GM12892 (cell line): ENCODE measurements at regions not wholly inside any gene's neighbourhood (a gene's known extent, or its start where the extent isn't known, plus 50 kb on each side); places are given as distances from the start of the nearest gene placed in this dataset.

Source experiments
- DNase-seq: peaks from one replicate; pipeline ENCODE4 v3.0.0; 2011; ENCODE audit not compliant: insufficient read length
- FAIRE-seq: peaks from 2 replicates; lab custom pipeline; 2011; peaks lifted over from hg19 to GRCh38; lab: Jason Lieb, UNC
- POLR2A ChIP-seq: IDR thresholded peaks from 2 replicates; pipeline ENCODE4 v1.6.1; 2011; ENCODE audit warnings: low read depth, low read length, control low read depth
- POLR2AphosphoS5 ChIP-seq: IDR thresholded peaks from 2 replicates; pipeline ENCODE4 v1.6.1; 2011; ENCODE audit warnings: low read depth, low read length, control low read depth
- TAF1 ChIP-seq: IDR thresholded peaks from 2 replicates; pipeline ENCODE4 v1.6.1; 2011; ENCODE audit warnings: low read depth, mild to moderate bottlenecking, control low read depth, low read length, borderline replicate concordance

DNA sequence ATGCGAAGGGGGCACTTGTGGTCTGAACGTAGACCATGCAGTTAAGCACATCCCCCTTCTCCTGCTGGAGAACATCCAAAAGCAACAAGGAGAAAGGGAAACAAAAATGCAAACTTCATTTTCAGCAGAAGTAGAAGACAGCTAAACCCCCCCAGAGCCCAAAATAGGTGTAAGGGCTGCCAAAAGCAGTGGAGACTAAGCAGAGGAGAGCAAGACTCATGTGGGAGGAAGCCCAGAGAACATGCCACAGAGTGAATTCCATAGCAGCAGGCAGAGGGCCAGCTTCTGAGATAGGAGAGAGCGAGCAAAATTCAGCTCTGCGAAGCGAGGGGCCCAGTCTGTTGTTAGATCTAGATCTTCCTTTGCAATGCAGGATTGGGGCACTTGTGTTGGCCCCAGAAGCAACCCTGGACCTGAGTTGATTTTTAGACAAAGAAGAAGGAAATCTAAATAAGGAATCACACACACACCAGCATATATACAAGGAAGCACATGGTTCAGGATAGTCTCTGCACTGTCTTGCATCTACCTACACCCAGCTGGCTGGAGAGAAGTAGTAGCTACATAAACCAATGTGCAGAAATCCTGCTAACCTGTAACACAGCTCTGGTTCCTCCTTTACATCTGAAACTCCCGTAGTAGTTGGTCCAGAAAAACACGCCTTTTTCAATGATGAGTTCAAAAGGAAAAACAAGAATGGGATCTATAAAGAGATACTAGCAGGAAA is 199.6 kb downstream of the SPRY2 start:
- DNase-seq (no peak), FAIRE-seq (no peak)
- TF ChIP-seq POLR2A (no peak), TAF1 (no peak), POLR2AphosphoS5 (no peak)

DNA sequence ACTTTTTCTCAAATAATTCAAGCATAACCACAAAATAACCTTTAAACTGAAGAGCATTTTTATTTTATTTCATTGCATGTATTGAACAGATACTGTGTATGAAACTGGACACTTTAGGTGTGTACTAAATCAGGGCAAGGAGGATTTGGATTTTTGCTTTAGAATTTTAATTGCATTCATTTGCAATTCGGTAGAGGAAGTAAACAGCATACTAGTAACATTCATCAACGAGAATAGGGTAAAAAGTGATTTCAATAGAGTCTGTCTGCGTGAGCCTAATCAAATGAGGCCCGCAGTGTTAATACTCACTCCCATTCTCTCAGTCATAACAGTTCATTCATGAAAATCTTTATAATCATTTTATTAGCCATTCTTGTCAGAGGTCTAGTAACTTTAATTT is 200.2 kb downstream of the SPRY2 start:
- TF ChIP-seq POLR2AphosphoS5 (no peak), POLR2A (no peak), TAF1 (no peak)
- no peak for FAIRE-seq

DNA sequence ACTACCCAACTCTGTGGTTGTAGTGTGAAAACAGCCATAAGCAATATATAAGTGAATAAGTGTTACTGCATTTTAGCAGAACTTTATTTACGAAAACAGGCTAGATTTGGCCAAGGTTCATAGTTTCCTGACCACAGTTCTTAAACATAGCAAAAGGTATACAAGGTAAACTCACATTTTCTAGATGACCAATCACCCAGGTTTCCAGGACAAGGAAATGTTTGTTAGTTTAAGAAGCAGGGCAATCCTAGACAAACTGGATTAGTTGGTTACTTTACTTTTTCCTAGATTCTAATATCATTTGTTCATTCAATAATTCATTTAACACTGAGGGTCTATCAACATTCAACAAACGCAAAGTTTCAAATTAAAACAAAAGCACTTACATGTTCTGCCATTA is 201.7 kb downstream of the SPRY2 start:
- DNase-seq (no peak), FAIRE-seq (no peak)
- TF ChIP-seq POLR2A (no peak), POLR2AphosphoS5 (no peak), TAF1 (no peak)

More for the DNA sequence above, 200.2 kb downstream of the SPRY2 start:
- DNase-seq, result no peak

- FAIRE-seq, result no peak
- DNase-seq, result no peak
- TF ChIP-seq POLR2A (no peak), POLR2AphosphoS5 (no peak), TAF1 (no peak)
These were observed 202.9 kb downstream of the SPRY2 start for GRCh38 chr13:80137994-80138393.

DNA sequence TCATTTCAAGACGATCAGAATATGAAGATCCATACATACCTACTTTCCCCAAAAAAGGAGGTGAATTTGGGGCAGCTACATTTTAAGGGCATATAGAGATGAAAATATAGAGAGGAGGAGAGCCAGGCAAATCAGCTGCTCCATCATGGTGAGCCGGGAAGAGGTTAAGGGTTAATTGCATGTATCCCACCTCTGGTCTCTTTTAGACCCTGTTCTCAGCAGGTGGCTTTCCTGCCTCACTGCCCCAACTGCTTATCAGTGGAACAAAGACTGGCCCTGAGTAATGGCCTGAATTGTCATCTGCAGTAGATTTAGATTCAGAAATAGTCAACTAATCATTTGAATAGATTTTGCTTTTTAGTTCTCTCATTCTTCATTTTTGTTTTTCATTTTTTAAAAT is 206.6 kb downstream of the SPRY2 start:
- TF ChIP-seq TAF1 (no peak), POLR2A (no peak), POLR2AphosphoS5 (no peak)
- FAIRE-seq, result no peak
- DNase-seq, result no peak

GRCh38 chr13:80133631-80134261 is 207.2 kb downstream of the SPRY2 start:
- no peak for TF ChIP-seq TAF1
- no peak for TF ChIP-seq POLR2A
- no peak for TF ChIP-seq POLR2AphosphoS5
- DNase-seq (no peak), FAIRE-seq (no peak)

- DNase-seq, result no peak
- no peak for TF ChIP-seq POLR2AphosphoS5
- no peak for FAIRE-seq
These were observed 208.0 kb downstream of the SPRY2 start for GRCh38 chr13:80132741-80133601.

- TF ChIP-seq POLR2A (no peak), TAF1 (no peak), POLR2AphosphoS5 (no peak)
- DNase-seq (no peak), FAIRE-seq (no peak)
These were observed 209.7 kb downstream of the SPRY2 start for GRCh38 chr13:80131204-80131603.

DNA sequence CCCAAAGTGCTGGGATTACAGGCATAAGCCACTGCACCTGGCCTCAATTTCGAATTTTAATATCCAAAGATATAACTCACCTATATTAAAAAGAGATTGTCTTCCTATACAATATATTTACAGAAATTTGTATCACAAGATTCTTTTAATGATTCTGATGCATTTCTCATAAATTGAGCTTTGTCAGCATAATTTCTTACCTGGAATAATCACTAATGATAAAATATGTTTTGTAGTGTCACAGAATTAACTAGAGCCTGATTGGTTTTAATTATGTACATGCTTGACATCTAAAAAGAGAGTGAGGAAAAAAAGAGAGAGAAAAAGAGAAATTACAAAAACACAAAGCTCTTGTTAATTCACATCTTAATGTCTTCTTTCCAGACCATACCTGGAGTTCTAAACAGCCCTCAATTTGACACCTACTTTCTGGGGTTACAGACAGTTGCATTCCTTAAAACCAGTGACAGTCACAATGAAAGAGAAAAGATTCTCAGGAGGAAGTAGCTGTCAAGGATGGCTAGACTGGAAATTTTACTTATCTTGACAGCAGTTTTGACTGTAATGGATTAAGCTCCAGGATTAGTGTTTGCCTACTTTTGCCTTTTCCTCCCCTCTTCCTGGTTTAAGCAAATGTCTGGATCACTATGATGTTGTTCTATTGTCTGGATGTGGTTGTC is 214.4 kb downstream of the SPRY2 start:
- TF ChIP-seq TAF1 (no peak), POLR2AphosphoS5 (no peak), POLR2A (no peak)
- DNase-seq (no peak), FAIRE-seq (no peak)

DNA sequence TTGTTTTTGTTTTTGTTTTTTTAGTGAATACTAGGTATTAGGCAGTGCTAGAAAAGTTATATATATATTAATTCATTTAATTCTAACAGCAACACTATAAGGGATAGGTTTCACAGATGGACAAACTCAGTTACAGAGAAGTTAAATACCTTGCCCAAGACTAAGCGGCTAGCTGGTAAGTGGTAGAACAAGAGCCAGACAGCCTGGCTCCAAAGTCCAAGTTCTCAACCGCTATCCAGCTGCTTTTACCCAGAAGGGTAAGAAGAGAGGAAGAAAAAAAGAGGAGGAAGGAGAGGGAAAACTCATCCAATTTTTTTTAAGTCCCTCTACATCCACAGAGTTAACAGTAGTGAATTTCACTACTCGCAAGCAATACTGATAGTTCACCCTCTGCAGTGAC is 217.0 kb downstream of the SPRY2 start:
- TF ChIP-seq POLR2AphosphoS5, result no peak
- TF ChIP-seq TAF1, result no peak
- TF ChIP-seq POLR2A, result no peak
- no peak for FAIRE-seq
- no peak for DNase-seq

DNA sequence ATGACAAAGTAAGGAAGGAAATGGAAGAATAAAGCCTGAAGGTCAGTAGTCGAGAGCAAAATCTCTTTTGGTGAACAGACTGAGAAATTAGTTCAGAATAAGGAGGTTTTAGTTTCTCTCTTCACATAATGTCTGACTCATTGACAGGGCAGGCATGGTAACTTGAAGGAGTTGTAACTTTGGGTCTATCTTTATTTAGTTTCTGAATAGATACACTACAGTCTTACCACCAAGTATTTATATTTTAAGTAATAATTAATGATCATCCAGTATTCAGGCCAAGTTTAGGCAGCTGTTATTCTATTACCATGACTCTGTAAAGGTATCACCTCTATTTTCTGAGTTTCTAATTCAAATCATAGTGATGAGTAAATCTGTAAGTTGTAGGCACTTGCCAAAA is 219.9 kb downstream of the SPRY2 start:
- FAIRE-seq (no peak), DNase-seq (no peak)
- TF ChIP-seq TAF1 (no peak), POLR2A (no peak), POLR2AphosphoS5 (no peak)

GRCh38 chr13:80118506-80118905 is 222.4 kb downstream of the SPRY2 start:
- no peak for DNase-seq
- FAIRE-seq, result no peak
- TF ChIP-seq TAF1, result no peak
- no peak for TF ChIP-seq POLR2A
- no peak for TF ChIP-seq POLR2AphosphoS5
